Keratinocyte (primary cell): ENCODE measurements at regions not wholly inside any gene's neighbourhood (a gene's known extent, or its start where the extent isn't known, plus 50 kb on each side); places are given as distances from the start of the nearest gene placed in this dataset.

Experiments
- DNase-seq: peaks from one replicate; pipeline ENCODE4 v3.0.0-alpha.2; 2011; ENCODE audit warnings: low read depth, missing footprints, low spot score
- FAIRE-seq: peaks from 2 replicates; lab custom pipeline; 2011; peaks lifted over from hg19 to GRCh38; lab: Jason Lieb, UNC
- H2AFZ ChIP-seq: 2 replicates; pipeline ENCODE4 v1.6.0; 2012; ENCODE audit warnings: low read length, control low read depth, inconsistent platforms; ENCODE audit not compliant: control insufficient read depth
- H3K27ac ChIP-seq: 2 replicates; pipeline ENCODE4 v1.5.1; 2011; ENCODE audit warnings: low read length; ENCODE audit not compliant: control insufficient read depth, insufficient read depth
- H3K27me3 ChIP-seq: 3 replicates; pipeline ENCODE4 v1.6.0; 2011; ENCODE audit warnings: low read length; ENCODE audit not compliant: control insufficient read depth, insufficient read depth; ENCODE audit errors: extremely low read depth
- H3K36me3 ChIP-seq, 2 experiments: 2 replicates in 1 of 2; 3 replicates in 1 of 2; pipeline ENCODE4 v1.5.1; 2011; ENCODE audit warnings: low read length in 2 of 2, mild to moderate bottlenecking in 1 of 2; ENCODE audit not compliant: control insufficient read depth in 2 of 2, insufficient read depth in 2 of 2; ENCODE audit errors: extremely low read depth in 1 of 2
- H3K4me1 ChIP-seq: 3 replicates; pipeline ENCODE4 v1.5.1; 2011; ENCODE audit warnings: low read length; ENCODE audit not compliant: control insufficient read depth, insufficient read depth; ENCODE audit errors: extremely low read depth
- H3K4me2 ChIP-seq: 3 replicates; pipeline ENCODE4 v1.6.0; 2011; ENCODE audit warnings: low read depth, low read length; ENCODE audit not compliant: control insufficient read depth, insufficient read depth; ENCODE audit errors: extremely low read depth
- H3K4me3 ChIP-seq, 3 experiments: fragments of 200-600 bp in 1 of 3; sonication (generic) in 1 of 3; 2 replicates in 2 of 3; 3 replicates in 1 of 3; pipeline ENCODE4 v1.5.1; 2011 to 2016; ENCODE audit warnings: low read length in 3 of 3, mild to moderate bottlenecking in 3 of 3, control low read depth in 2 of 3, inconsistent platforms in 1 of 3, low read depth in 1 of 3, mixed read lengths in 1 of 3, mixed run types in 1 of 3, moderate library complexity in 1 of 3; ENCODE audit not compliant: control insufficient read depth in 2 of 3, insufficient read depth in 2 of 3; ENCODE audit errors: extremely low read depth in 1 of 3
- H3K79me2 ChIP-seq: 2 replicates; pipeline ENCODE4 v1.6.0; 2012; ENCODE audit warnings: low read length; ENCODE audit not compliant: control insufficient read depth, insufficient read depth
- H3K9ac ChIP-seq: 3 replicates; pipeline ENCODE4 v1.6.0; 2011; ENCODE audit warnings: low read length; ENCODE audit not compliant: control insufficient read depth, insufficient read depth; ENCODE audit errors: extremely low read depth
- H3K9me1 ChIP-seq: 3 replicates; pipeline ENCODE4 v1.6.0; 2011; ENCODE audit warnings: low read length; ENCODE audit not compliant: control insufficient read depth, insufficient read depth; ENCODE audit errors: extremely low read depth
- H3K9me3 ChIP-seq: 2 replicates; pipeline ENCODE4 v1.5.1; 2012; ENCODE audit warnings: low read depth, low read length; ENCODE audit not compliant: control insufficient read depth
- H4K20me1 ChIP-seq: 3 replicates; pipeline ENCODE4 v1.6.0; 2011; ENCODE audit warnings: low read length; ENCODE audit not compliant: control insufficient read depth, insufficient read depth; ENCODE audit errors: extremely low read depth
- EZH2 ChIP-seq: IDR thresholded peaks from one replicate; pipeline ENCODE4 v1.6.1; 2012; ENCODE audit warnings: inconsistent platforms, mild to moderate bottlenecking, low read length, moderate library complexity
- dilution Hi-C: fragments of 300-500 bp; cut with MboI; formaldehyde crosslinking; loops from one replicate; pipeline ENCODE4 v1.7.0; 2020; ENCODE audit warnings: low sequenced_read_pairs; ENCODE audit not compliant: extremely low pct_ligation_motif_present
- TF ChIP-seq, protein P1 (sequence below), 3 experiments: IDR thresholded peaks in 1 of 3; conservative IDR thresholded peaks in 1 of 3; optimal IDR thresholded peaks in 1 of 3; 2 replicates in 2 of 3; 3 replicates in 1 of 3; pipeline versions ENCODE3 to v1.5.1; 2011; ENCODE audit warnings: low read length in 3 of 3, mild to moderate bottlenecking in 3 of 3, moderate library complexity in 2 of 3, control low read depth in 1 of 3, inconsistent platforms in 1 of 3; ENCODE audit not compliant: insufficient read depth in 2 of 3; ENCODE audit errors: extremely low read depth in 1 of 3

DNA sequence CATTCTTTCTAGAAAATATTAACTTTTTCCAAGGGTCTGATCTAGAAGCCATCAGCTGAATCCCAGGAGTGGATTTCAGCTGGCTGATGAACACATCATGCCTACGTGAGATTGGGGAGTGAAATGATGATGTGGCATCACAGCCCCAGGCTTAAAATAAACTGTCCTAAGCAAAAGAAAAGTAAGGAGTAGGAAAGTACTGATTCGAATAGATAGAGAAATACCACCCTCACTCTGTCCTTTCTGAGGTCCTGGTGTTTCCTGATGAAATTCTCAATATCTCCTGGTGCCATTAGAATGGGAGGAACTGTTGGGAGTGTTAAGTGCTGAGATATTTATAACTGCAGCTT, 376.8 kb upstream of the SEMA6D start:
- Histone ChIP-seq H3K4me2 (no peak overlapping the region), H3K4me3 (no peak overlapping the region), H4K20me1 (no peaks in the 10 kb centered on the region), H3K9me3 (no peaks in the 10 kb centered on the region), H3K9ac (no peak overlapping the region), H3K36me3 (no peaks in the 10 kb centered on the region), H3K4me1 (no peaks in the 10 kb centered on the region), H3K9me1 (no peaks in the 10 kb centered on the region), H2AFZ (no peak overlapping the region), H3K79me2 (no peaks in the 10 kb centered on the region), H3K27me3 (no peaks in the 10 kb centered on the region), H3K27ac (no peak overlapping the region)
- TF ChIP-seq EZH2: no peak
- TF ChIP-seq, protein P1, sequence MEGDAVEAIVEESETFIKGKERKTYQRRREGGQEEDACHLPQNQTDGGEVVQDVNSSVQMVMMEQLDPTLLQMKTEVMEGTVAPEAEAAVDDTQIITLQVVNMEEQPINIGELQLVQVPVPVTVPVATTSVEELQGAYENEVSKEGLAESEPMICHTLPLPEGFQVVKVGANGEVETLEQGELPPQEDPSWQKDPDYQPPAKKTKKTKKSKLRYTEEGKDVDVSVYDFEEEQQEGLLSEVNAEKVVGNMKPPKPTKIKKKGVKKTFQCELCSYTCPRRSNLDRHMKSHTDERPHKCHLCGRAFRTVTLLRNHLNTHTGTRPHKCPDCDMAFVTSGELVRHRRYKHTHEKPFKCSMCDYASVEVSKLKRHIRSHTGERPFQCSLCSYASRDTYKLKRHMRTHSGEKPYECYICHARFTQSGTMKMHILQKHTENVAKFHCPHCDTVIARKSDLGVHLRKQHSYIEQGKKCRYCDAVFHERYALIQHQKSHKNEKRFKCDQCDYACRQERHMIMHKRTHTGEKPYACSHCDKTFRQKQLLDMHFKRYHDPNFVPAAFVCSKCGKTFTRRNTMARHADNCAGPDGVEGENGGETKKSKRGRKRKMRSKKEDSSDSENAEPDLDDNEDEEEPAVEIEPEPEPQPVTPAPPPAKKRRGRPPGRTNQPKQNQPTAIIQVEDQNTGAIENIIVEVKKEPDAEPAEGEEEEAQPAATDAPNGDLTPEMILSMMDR (optimal IDR thresholded peaks at IDR 0.05 in 1 of 3, IDR thresholded peaks at IDR 0.05 in 1 of 3, conservative IDR thresholded peaks at IDR 0.05 in 1 of 3; ENCODE audit: extremely low read depth in 1 of 3, insufficient read depth in 2 of 3, low read length in 3 of 3): no peak
- DNase-seq: no peak
- dilution Hi-C loops: no loop called here
- FAIRE-seq: no peak

DNA sequence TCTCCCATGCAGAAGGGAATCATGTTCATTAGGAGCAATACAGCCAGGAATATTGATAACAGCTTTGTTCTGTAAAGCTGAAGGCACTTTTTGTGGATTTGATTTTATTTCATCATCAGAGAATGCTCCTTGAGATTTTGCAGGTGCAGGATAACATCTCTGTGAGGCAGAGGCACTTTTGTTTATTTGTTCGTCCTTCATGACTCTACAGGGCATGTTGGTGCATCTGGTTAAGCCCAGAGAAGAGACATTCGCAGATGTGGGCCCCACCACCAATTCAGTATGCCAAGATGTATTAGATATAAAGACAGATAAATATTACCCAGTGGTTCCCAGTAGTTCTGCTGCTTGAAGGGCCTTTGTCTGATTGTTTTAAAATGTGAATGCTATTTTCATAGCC, 368.1 kb upstream of the SEMA6D start:
- Histone ChIP-seq H4K20me1 (no peaks in the 10 kb centered on the region), H3K79me2 (no peaks in the 10 kb centered on the region), H3K36me3 (no peaks in the 10 kb centered on the region), H3K9me1 (no peaks in the 10 kb centered on the region), H3K27ac (no peak overlapping the region), H3K4me3 (no peak overlapping the region), H3K4me2 (no peak overlapping the region), H3K27me3 (no peaks in the 10 kb centered on the region), H2AFZ (no peak overlapping the region), H3K9ac (no peak overlapping the region), H3K4me1 (no peaks in the 10 kb centered on the region), H3K9me3 (no peaks in the 10 kb centered on the region)
- DNase-seq (no peak), FAIRE-seq (no peak)
- TF ChIP-seq EZH2: no peak
- TF ChIP-seq, protein P1 (optimal IDR thresholded peaks at IDR 0.05 in 1 of 3, IDR thresholded peaks at IDR 0.05 in 1 of 3, conservative IDR thresholded peaks at IDR 0.05 in 1 of 3; ENCODE audit: extremely low read depth in 1 of 3, insufficient read depth in 2 of 3, low read length in 3 of 3): no peak
- dilution Hi-C loops: no loop called here
